ENCODE measurements at regions not wholly inside any gene's neighbourhood (a gene's known extent, or its start where the extent isn't known, plus 50 kb on each side); places are given as distances from the start of the nearest gene placed in this dataset.

GRCh38 chr14:101334656-101335055, 226.6 kb upstream of the DIO3 start:
- TF ChIP-seq EZH2 (IDR thresholded peaks at IDR 0.05; ENCODE audit: borderline replicate concordance, low read depth, low read length, severe bottlenecking) (no peak), CTCF (IDR thresholded peaks at IDR 0.05; ENCODE audit: borderline replicate concordance, extremely low read depth, low read length, poor library complexity, severe bottlenecking) (no peak)
